SJCRH30 (cell line): ENCODE measurements at regions not wholly inside any gene's neighbourhood (a gene's known extent, or its start where the extent isn't known, plus 50 kb on each side); places are given as distances from the start of the nearest gene placed in this dataset.
A peak's percentile ranks its signal among the peaks of the same experiment; 100 is the strongest.

Experiments
- DNase-seq, 2 experiments: peaks; one replicate each; pipeline ENCODE4 v3.0.0-alpha.2; 2015 to 2020
- H3K27ac ChIP-seq: fragments of 250-450 bp; sonication (Bioruptor Pico); 2 replicates; pipeline ENCODE4 v1.5.1; 2020; ENCODE audit warnings: mild to moderate bottlenecking, moderate library complexity
- H3K27me3 ChIP-seq: fragments of 250-450 bp; sonication (Bioruptor Pico); 2 replicates; pipeline ENCODE4 v1.5.1; 2020; ENCODE audit warnings: mild to moderate bottlenecking, moderate library complexity
- H3K36me3 ChIP-seq: fragments of 250-450 bp; sonication (Bioruptor Pico); 2 replicates; pipeline ENCODE4 v1.5.1; 2020; ENCODE audit warnings: mild to moderate bottlenecking, moderate library complexity
- H3K4me1 ChIP-seq: fragments of 250-450 bp; sonication (Bioruptor Pico); 2 replicates; pipeline ENCODE4 v1.5.1; 2020; ENCODE audit warnings: mild to moderate bottlenecking, moderate library complexity
- H3K4me3 ChIP-seq: fragments of 250-450 bp; sonication (Bioruptor Pico); 2 replicates; pipeline ENCODE4 v1.5.1; 2020; ENCODE audit warnings: mild to moderate bottlenecking, moderate library complexity
- H3K9me3 ChIP-seq: fragments of 250-450 bp; sonication (Bioruptor Pico); replicated peaks from 2 replicates; pipeline ENCODE4 v1.5.1; 2020; ENCODE audit warnings: mild to moderate bottlenecking, moderate library complexity

GRCh38 chr12:47396902-47397663 is 308.7 kb downstream of the RPAP3 start:
- Histone ChIP-seq H3K27ac (no peak overlapping the region), H3K9me3 (no peaks in the 10 kb centered on the region), H3K4me3 (no peak overlapping the region), H3K36me3 (no peaks in the 10 kb centered on the region), H3K27me3 (no peaks in the 10 kb centered on the region), H3K4me1 (no peaks in the 10 kb centered on the region)
- DNase-seq: no peak

GRCh38 chr12:47394070-47394469 is 311.8 kb downstream of the RPAP3 start:
- H3K4me1 ChIP-seq: no peaks in the 10 kb centered on the region
- no peaks in the 10 kb centered on the region for H3K36me3 ChIP-seq
- no peak overlapping the region for H3K4me3 ChIP-seq
- DNase-seq: no peak
- no peaks in the 10 kb centered on the region for H3K27me3 ChIP-seq
- no peak overlapping the region for H3K27ac ChIP-seq
- H3K9me3 ChIP-seq: no peaks in the 10 kb centered on the region

- no peak for DNase-seq
- H3K27ac ChIP-seq: no peak overlapping the region
- no peak overlapping the region for H3K4me3 ChIP-seq
- H3K36me3 ChIP-seq: no peaks in the 10 kb centered on the region
- no peaks in the 10 kb centered on the region for H3K9me3 ChIP-seq
- H3K4me1 ChIP-seq: no peaks in the 10 kb centered on the region
- H3K27me3 ChIP-seq: no peaks in the 10 kb centered on the region
Measured at GRCh38 chr12:47393403-47393790, 312.4 kb downstream of the RPAP3 start.

GRCh38 chr12:47391566-47391965 is 311.8 kb upstream of the AMIGO2 start:
- Histone ChIP-seq H3K27ac (no peak overlapping the region), H3K4me1 (no peaks in the 10 kb centered on the region), H3K4me3 (no peak overlapping the region), H3K27me3 (no peaks in the 10 kb centered on the region), H3K9me3 (no peaks in the 10 kb centered on the region), H3K36me3 (no peaks in the 10 kb centered on the region)
- DNase-seq: no peak

GRCh38 chr12:47388712-47389111 is 309.0 kb upstream of the AMIGO2 start:
- no peak overlapping the region for H3K4me3 ChIP-seq
- no peaks in the 10 kb centered on the region for H3K36me3 ChIP-seq
- DNase-seq: no peak

GRCh38 chr12:47387994-47388393 is 308.2 kb upstream of the AMIGO2 start:
- no peaks in the 10 kb centered on the region for H3K9me3 ChIP-seq
- H3K36me3 ChIP-seq: no peaks in the 10 kb centered on the region
- no peak for DNase-seq
- H3K27ac ChIP-seq: no peak overlapping the region
- H3K4me3 ChIP-seq: no peak overlapping the region
- no peaks in the 10 kb centered on the region; the same call in 1 of the 2 replicates for H3K27me3 ChIP-seq
- H3K4me1 ChIP-seq: peaks cover 3% of the 10 kb centered on the region; the same call in 1 of the 2 replicates

More at GRCh38 chr12:47388712-47389111, 309.0 kb upstream of the AMIGO2 start:
- no peaks in the 10 kb centered on the region; the same call in 1 of the 2 replicates for H3K27me3 ChIP-seq
- H3K4me1 ChIP-seq: peaks cover 1% of the 10 kb centered on the region; the same call in 1 of the 2 replicates
- no peaks in the 10 kb centered on the region for H3K9me3 ChIP-seq
- H3K27ac ChIP-seq: no peak overlapping the region

GRCh38 chr12:47385653-47386052 is 305.9 kb upstream of the AMIGO2 start:
- no peak for DNase-seq
- Histone ChIP-seq H3K36me3 (no peaks in the 10 kb centered on the region), H3K27ac (no peak overlapping the region), H3K4me3 (no peak overlapping the region), H3K9me3 (no peaks in the 10 kb centered on the region), H3K27me3 (no peaks in the 10 kb centered on the region; the same call in 1 of the 2 replicates), H3K4me1 (peaks cover 3% of the 10 kb centered on the region; the same call in 1 of the 2 replicates)

- no peak for DNase-seq
- no peaks in the 10 kb centered on the region for H3K9me3 ChIP-seq
- no peaks in the 10 kb centered on the region; the same call in 1 of the 2 replicates for H3K27me3 ChIP-seq
- no peak overlapping the region for H3K4me3 ChIP-seq
- no peaks in the 10 kb centered on the region for H3K36me3 ChIP-seq
- peaks cover 3% of the 10 kb centered on the region; the same call in 1 of the 2 replicates for H3K4me1 ChIP-seq
- H3K27ac ChIP-seq: no peak overlapping the region
Measured at GRCh38 chr12:47383942-47384341, 304.2 kb upstream of the AMIGO2 start.

- no peak overlapping the region for H3K27ac ChIP-seq
- H3K27me3 ChIP-seq: no peaks in the 10 kb centered on the region; the same call in 1 of the 2 replicates
- H3K9me3 ChIP-seq: no peaks in the 10 kb centered on the region
- H3K4me3 ChIP-seq: no peak overlapping the region
- peaks cover 3% of the 10 kb centered on the region; the same call in 1 of the 2 replicates for H3K4me1 ChIP-seq
- H3K36me3 ChIP-seq: no peaks in the 10 kb centered on the region
- DNase-seq: no peak
Measured at GRCh38 chr12:47382305-47382704, 302.5 kb upstream of the AMIGO2 start.

- Histone ChIP-seq H3K4me1 (peaks cover 3% of the 10 kb centered on the region; the same call in 1 of the 2 replicates), H3K27me3 (no peaks in the 10 kb centered on the region), H3K9me3 (no peaks in the 10 kb centered on the region), H3K36me3 (no peaks in the 10 kb centered on the region), H3K27ac (no peak overlapping the region), H3K4me3 (no peak overlapping the region)
- DNase-seq: no peak
Measured at GRCh38 chr12:47378907-47379306, 299.1 kb upstream of the AMIGO2 start.

- Histone ChIP-seq H3K9me3 (no peaks in the 10 kb centered on the region), H3K27ac (no peak overlapping the region)
Measured at GRCh38 chr12:47378222-47378582, 298.4 kb upstream of the AMIGO2 start.

GRCh38 chr12:47377414-47378221 is 297.9 kb upstream of the AMIGO2 start:
- H3K27ac ChIP-seq: no peak overlapping the region
- no peaks in the 10 kb centered on the region for H3K9me3 ChIP-seq
- no peaks in the 10 kb centered on the region for H3K36me3 ChIP-seq
- no peaks in the 10 kb centered on the region for H3K27me3 ChIP-seq
- no peaks in the 10 kb centered on the region for H3K4me1 ChIP-seq
- peak; percentile 28 to 44 for DNase-seq
- H3K4me3 ChIP-seq: no peak overlapping the region

More at GRCh38 chr12:47378222-47378582, 298.4 kb upstream of the AMIGO2 start:
- Histone ChIP-seq H3K4me3 (no peak overlapping the region), H3K27me3 (no peaks in the 10 kb centered on the region), H3K4me1 (no peaks in the 10 kb centered on the region), H3K36me3 (no peaks in the 10 kb centered on the region)
- DNase-seq: no peak

- H3K4me3 ChIP-seq: no peak overlapping the region
- H3K36me3 ChIP-seq: no peaks in the 10 kb centered on the region
- no peak for DNase-seq
- no peak overlapping the region for H3K27ac ChIP-seq
- H3K9me3 ChIP-seq: no peaks in the 10 kb centered on the region
- H3K27me3 ChIP-seq: no peaks in the 10 kb centered on the region
- no peaks in the 10 kb centered on the region for H3K4me1 ChIP-seq
Measured at GRCh38 chr12:47376927-47377326, 297.2 kb upstream of the AMIGO2 start.

- H3K27ac ChIP-seq: no peak overlapping the region
- H3K9me3 ChIP-seq: no peaks in the 10 kb centered on the region
- H3K4me3 ChIP-seq: no peak overlapping the region
- no peaks in the 10 kb centered on the region for H3K36me3 ChIP-seq
- H3K27me3 ChIP-seq: no peaks in the 10 kb centered on the region
- H3K4me1 ChIP-seq: no peaks in the 10 kb centered on the region
- DNase-seq: no peak
Measured at GRCh38 chr12:47373554-47374150, 293.9 kb upstream of the AMIGO2 start.

- Histone ChIP-seq H3K4me3 (no peak overlapping the region), H3K9me3 (no peaks in the 10 kb centered on the region), H3K27ac (no peak overlapping the region), H3K27me3 (no peaks in the 10 kb centered on the region; the same call in 1 of the 2 replicates), H3K4me1 (no peaks in the 10 kb centered on the region), H3K36me3 (no peaks in the 10 kb centered on the region)
- no peak for DNase-seq
Measured at GRCh38 chr12:47370421-47370820, 290.7 kb upstream of the AMIGO2 start.
